NCI-H1436 treated with DMSO at 0.1 percent for 48 hours (cell line): ENCODE measurements at regions not wholly inside any gene's neighbourhood (a gene's known extent, or its start where the extent isn't known, plus 50 kb on each side); places are given as distances from the start of the nearest gene placed in this dataset.

ENCODE experiments used
- DNase-seq: peaks from one replicate; lab custom pipeline; 2025; lab: John Stamatoyannopoulos, UW

DNA sequence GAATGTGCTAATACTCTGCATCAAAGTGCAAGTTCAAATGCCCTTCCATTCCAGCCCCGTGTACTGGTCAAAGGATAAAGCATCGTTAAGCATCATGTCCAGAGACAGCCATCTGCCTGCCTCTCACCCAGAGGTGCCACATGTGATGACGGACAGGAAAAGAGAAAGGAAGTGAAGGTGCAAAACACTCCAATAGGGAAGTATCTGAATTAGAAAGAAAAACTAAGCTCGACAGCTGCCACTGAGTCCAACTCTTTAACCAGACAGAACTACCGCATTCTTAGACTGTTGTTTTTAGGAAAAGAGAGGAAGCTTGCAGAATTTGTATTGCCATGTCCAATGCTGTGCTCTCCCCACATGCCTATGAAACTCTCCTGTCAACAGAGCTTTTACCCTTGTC lies 465.0 kb upstream of the SOX5 start:
- no peak for DNase-seq

- no peak for DNase-seq
Measured at GRCh38 chr12:24411948-24412347, 462.5 kb upstream of the SOX5 start.

GRCh38 chr12:24409868-24410267 lies 460.4 kb upstream of the SOX5 start:
- no peak for DNase-seq

DNA sequence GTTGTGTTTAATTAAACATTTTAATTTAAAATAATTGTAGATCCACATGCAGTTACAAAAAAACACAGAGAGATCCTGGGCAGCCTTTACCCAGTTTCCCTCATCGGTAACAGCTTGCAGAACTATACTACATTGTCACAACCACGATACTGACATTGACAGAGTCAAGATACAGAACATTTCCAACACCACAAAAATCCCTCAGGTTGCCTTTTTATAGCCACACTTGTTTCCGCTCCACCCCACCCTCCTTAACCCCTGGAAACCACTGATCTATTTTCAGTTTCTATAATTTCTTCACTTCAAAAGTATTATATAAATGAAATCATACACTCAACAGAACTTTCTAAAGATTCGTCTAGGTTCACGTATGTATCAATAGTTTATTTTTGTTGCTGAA lies 458.8 kb upstream of the SOX5 start:
- no peak for DNase-seq

DNA sequence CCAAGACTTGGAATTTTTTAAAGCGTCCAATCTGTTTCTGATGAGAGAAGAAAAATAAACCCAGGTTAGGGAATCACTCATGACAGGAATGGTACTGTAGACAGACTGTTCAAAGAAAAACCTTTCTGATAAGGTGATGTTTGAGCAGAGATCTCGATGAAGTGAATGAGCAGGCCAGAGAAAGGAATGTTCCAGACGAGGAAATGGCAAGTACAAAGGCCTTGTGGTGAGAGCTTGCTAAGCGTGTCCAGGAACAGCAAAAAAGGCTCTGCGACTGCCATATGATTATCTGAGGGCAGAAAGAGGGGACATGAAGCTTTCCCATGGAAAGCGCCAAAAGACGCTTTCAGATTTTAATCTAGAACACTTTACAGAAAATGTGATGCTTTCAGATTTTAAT lies 458.4 kb upstream of the SOX5 start:
- no peak for DNase-seq

- DNase-seq: no peak
Measured at GRCh38 chr12:24404086-24404815, 454.8 kb upstream of the SOX5 start.

GRCh38 chr12:24400533-24400932 lies 451.1 kb upstream of the SOX5 start:
- DNase-seq: no peak

- no peak for DNase-seq
Measured at GRCh38 chr12:24398605-24399004, 449.1 kb upstream of the SOX5 start.

GRCh38 chr12:24396224-24396623 lies 446.8 kb upstream of the SOX5 start:
- DNase-seq: no peak

DNA sequence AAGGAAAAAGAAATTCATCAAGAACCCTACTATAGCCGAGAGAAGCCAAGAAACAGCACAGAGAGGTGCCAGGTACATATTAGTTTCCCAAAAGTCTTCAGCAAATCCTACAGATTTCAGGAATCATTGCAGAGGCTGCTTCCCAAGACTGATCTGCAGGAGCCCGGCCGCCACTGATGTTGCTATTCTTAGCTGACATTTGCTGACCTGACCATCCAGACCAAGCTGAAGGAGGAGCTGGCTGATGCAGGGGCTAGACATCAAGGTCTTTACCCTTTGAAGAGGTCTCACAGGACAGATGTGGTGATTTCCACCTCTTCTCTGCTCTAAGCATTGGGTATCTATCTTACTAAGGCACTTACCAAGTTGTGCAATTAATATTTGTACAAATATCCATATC lies 444.8 kb upstream of the SOX5 start:
- DNase-seq: no peak

GRCh38 chr12:24393071-24393470 lies 443.6 kb upstream of the SOX5 start:
- DNase-seq: no peak

DNA sequence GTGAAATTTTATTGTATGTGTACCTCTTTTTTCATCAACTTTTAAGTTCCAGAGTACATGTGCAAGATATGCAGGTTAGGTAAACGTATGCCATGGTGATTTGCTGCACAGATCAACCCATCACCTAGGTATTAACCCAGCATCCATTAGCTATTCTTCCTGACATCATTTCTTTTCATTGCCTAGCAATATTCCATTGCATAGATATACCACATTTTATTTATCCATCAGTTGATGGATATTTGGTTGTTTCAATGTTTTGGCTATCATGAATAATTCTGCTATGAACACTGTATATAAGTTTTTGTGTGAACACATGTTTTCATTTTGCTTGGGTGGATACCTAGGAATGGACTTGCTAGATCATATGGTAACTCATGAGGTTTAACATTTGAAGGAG lies 439.9 kb upstream of the SOX5 start:
- no peak for DNase-seq

- no peak for DNase-seq
Measured at GRCh38 chr12:24387381-24387780, 437.9 kb upstream of the SOX5 start.

DNA sequence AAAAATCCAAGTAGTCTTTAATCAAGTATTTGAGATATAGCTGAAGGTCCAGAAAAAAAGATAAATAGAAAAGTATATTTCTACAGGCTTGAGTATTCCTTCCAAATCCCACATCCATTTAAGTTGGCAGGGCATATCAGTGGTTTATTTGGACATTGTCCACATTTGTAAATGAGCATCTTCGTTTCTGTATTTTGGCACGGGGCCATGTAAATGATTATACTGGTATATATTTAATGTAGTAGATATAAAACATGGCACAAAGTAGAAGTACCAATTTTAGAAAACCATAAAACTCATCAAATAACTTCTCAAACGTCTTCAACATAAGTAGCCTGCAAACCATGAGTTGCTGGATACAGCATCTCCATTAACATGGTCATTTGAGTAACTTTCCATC lies 437.4 kb upstream of the SOX5 start:
- no peak for DNase-seq

DNA sequence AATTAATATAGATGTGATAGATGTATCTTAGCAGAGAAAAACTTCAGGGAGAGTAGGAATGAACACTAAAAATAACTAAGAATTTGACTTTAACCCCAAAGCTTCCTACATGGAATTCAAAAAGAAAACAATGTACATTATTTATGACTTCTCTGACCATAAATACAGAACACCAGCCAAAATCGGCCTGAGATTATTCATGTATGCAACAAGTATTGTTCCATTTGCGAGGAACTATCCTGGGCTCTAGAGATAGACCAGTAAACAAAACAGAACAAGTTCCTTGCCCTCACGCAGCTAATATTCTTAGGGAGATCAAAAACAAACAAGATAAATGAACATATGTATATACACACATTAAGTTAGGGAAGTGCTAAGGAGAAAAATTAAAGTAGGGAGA lies 432.3 kb upstream of the SOX5 start:
- no peak for DNase-seq

DNA sequence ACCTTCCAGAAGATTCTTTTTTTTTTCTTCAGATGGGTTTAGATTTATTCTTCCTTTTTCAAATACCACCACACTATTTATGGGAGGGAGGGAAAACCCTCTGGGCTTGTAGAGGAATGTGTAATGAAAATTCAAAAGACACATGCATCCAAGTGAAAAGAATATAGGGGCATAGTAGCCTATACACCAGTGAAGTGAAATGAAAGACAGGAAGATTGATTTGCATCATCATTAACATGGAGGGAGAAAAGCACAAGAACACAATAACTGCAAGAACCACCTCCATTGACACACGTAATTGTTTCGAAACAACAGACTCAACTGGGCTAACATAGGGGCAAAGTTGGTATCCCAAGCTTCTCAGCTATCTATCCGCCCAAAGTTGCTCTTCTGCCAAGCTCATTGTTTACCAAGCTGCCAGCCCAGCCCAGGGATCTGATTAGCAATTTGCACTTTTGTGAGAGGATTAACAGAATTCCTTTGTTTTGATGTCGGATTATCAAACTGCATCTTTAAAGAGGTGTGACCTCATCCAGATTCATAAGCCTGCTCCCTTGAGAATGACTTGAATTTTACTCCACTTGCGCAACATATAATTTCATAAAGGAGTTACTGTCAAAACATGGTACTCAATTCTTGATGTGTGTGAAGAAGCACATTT lies 430.5 kb upstream of the SOX5 start:
- no peak for DNase-seq

DNA sequence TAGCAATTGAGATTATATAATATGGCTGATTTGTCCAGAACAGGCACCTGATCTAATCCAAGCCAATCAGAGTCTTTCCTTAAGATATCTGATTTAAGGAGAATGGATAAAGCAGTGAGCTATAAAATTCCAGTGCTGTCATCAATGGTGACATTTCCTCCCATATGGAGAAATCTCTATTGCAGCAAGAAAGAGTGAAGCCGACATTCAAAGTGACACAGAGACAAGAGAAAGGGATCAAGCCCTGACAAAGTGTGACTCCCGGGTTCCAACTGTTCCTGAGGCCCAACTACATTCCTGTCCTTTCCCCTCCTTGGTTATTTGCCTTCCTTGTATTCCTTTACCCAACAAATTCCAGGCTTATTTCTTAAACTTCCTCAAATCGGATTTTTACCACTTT lies 430.0 kb upstream of the SOX5 start:
- no peak for DNase-seq

- no peak for DNase-seq
Measured at GRCh38 chr12:24378548-24379407, 429.3 kb upstream of the SOX5 start.

GRCh38 chr12:24374452-24374851 lies 425.0 kb upstream of the SOX5 start:
- no peak for DNase-seq

- no peak for DNase-seq
Measured at GRCh38 chr12:24373004-24373403, 423.5 kb upstream of the SOX5 start.

- DNase-seq: no peak
Measured at GRCh38 chr12:24366514-24366913, 417.0 kb upstream of the SOX5 start.

GRCh38 chr12:24364921-24365320 lies 415.5 kb upstream of the SOX5 start:
- no peak for DNase-seq

- peak; percentile 26 for DNase-seq
Measured at GRCh38 chr12:24363177-24363754, 413.8 kb upstream of the SOX5 start.
